Activated CD8-positive, alpha-beta T cell treated with anti-CD3 and anti-CD28 coated beads for 36 hours (primary cell): ENCODE measurements at regions not wholly inside any gene's neighbourhood (a gene's known extent, or its start where the extent isn't known, plus 50 kb on each side); places are given as distances from the start of the nearest gene placed in this dataset.
A peak's percentile ranks its signal among the peaks of the same experiment; 100 is the strongest.

Experiments used
- ATAC-seq: fragments of 200-7000 bp; cut with Tn5 transposase; one replicate; pipeline ENCODE4 v1.10.0; 2021; ENCODE audit warnings: mild to moderate bottlenecking, moderate library complexity
- CTCF ChIA-PET: fragments of 350-600 bp; sonication (Branson Sonifier 250); formaldehyde crosslinking; loops from one replicate; lab custom pipeline; 2021; ENCODE audit warnings: antibody characterized with exemption; lab: Charles Lee
- POLR2A ChIA-PET: fragments of 350-600 bp; sonication (Branson Sonifier 250); formaldehyde crosslinking; loops from one replicate; lab custom pipeline; 2021; ENCODE audit warnings: antibody characterized with exemption; lab: Charles Lee
- DNase-seq: peaks from one replicate; pipeline ENCODE4 v3.0.0-alpha.2; 2020
- H3K27ac Mint-ChIP-seq: one replicate; pipeline ENCODE4 v1.8.0; 2021; ENCODE audit warnings: mild to moderate bottlenecking, mixed read lengths
- H3K27me3 Mint-ChIP-seq: one replicate; pipeline ENCODE4 v1.8.0; 2021; ENCODE audit warnings: mixed read lengths
- H3K36me3 Mint-ChIP-seq: one replicate; pipeline ENCODE4 v1.8.0; 2021; ENCODE audit warnings: low read depth, mixed read lengths
- H3K4me1 Mint-ChIP-seq: one replicate; pipeline ENCODE4 v1.8.0; 2021; ENCODE audit warnings: low read depth, mixed read lengths
- H3K4me3 Mint-ChIP-seq: one replicate; pipeline ENCODE4 v1.8.0; 2021; ENCODE audit warnings: mild to moderate bottlenecking, moderate library complexity, mixed read lengths
- H3K9me3 Mint-ChIP-seq: one replicate; pipeline ENCODE4 v1.8.0; 2021; ENCODE audit warnings: mixed read lengths
- CTCF ChIP-seq: fragments of 200-600 bp; IDR thresholded peaks from one replicate; pipeline ENCODE4 v1.8.0; 2022; ENCODE audit warnings: antibody characterized with exemption, mild to moderate bottlenecking
- intact Hi-C: fragments of 100-400 bp; cut with micrococcal nuclease; formaldehyde crosslinking; loops from one replicate; pipeline ENCODE4 v1.10.0; 2022

- H3K9me3 Mint-ChIP-seq: no peaks in the 10 kb centered on the region
- CTCF ChIA-PET: no interaction called here
- ATAC-seq (no peak), DNase-seq (no peak)
- H3K27me3 Mint-ChIP-seq: peaks cover 27% of the 10 kb centered on the region
- H3K4me3 Mint-ChIP-seq: no peak overlapping the region
- POLR2A ChIA-PET: no interaction called here
- no peak overlapping the region for H3K27ac Mint-ChIP-seq
- H3K36me3 Mint-ChIP-seq: no peaks in the 10 kb centered on the region
- intact Hi-C loops: no loop called here
- TF ChIP-seq CTCF: no peak
- H3K4me1 Mint-ChIP-seq: no peaks in the 10 kb centered on the region
These were observed 370.9 kb upstream of the SMIM31 start for GRCh38 chr4:164383058-164383357.

GRCh38 chr4:164383358-164384220 lies 370.3 kb upstream of the SMIM31 start:
- ChIA-PET CTCF (no interaction called here), POLR2A (no interaction called here)
- Mint-ChIP-seq H3K27ac (no peak overlapping the region), H3K27me3 (peaks cover 27% of the 10 kb centered on the region), H3K4me1 (no peaks in the 10 kb centered on the region), H3K4me3 (no peak overlapping the region), H3K36me3 (no peaks in the 10 kb centered on the region), H3K9me3 (no peaks in the 10 kb centered on the region)
- DNase-seq (peak; percentile 2), ATAC-seq (no peak)
- no peak for TF ChIP-seq CTCF
- intact Hi-C loops: no loop called here

GRCh38 chr4:164384416-164384815 lies 369.5 kb upstream of the SMIM31 start:
- Mint-ChIP-seq H3K4me1 (no peaks in the 10 kb centered on the region), H3K36me3 (no peaks in the 10 kb centered on the region), H3K27ac (no peak overlapping the region), H3K27me3 (peaks cover 27% of the 10 kb centered on the region), H3K4me3 (no peak overlapping the region), H3K9me3 (no peaks in the 10 kb centered on the region)
- POLR2A ChIA-PET: no interaction called here
- DNase-seq (no peak), ATAC-seq (no peak)
- CTCF ChIA-PET: no interaction called here
- no peak for TF ChIP-seq CTCF
- intact Hi-C loops: no loop called here

- no peak for DNase-seq
- no peaks in the 10 kb centered on the region for H3K36me3 Mint-ChIP-seq
- no peak overlapping the region for H3K4me3 Mint-ChIP-seq
- H3K9me3 Mint-ChIP-seq: peaks cover 2% of the 10 kb centered on the region
- ChIA-PET CTCF (no interaction called here), POLR2A (no interaction called here)
- H3K27ac Mint-ChIP-seq: no peak overlapping the region
- intact Hi-C loops: no loop called here
- H3K4me1 Mint-ChIP-seq: no peaks in the 10 kb centered on the region
- no peaks in the 10 kb centered on the region for H3K27me3 Mint-ChIP-seq
- TF ChIP-seq CTCF: no peak
- ATAC-seq: no peak
These were observed 357.5 kb upstream of the SMIM31 start for GRCh38 chr4:164396439-164396838.

GRCh38 chr4:164402554-164402953 lies 351.4 kb upstream of the SMIM31 start:
- DNase-seq (no peak), ATAC-seq (no peak)
- no peaks in the 10 kb centered on the region for H3K27me3 Mint-ChIP-seq
- no peak overlapping the region for H3K4me3 Mint-ChIP-seq
- peaks cover 2% of the 10 kb centered on the region for H3K9me3 Mint-ChIP-seq
- no peaks in the 10 kb centered on the region for H3K4me1 Mint-ChIP-seq
- no peak overlapping the region for H3K27ac Mint-ChIP-seq
- CTCF ChIA-PET: no interaction called here
- H3K36me3 Mint-ChIP-seq: no peaks in the 10 kb centered on the region
- POLR2A ChIA-PET: no interaction called here
- intact Hi-C loops: no loop called here
- no peak for TF ChIP-seq CTCF
